ENCODE measurements at regions not wholly inside any gene's neighbourhood (a gene's known extent, or its start where the extent isn't known, plus 50 kb on each side); places are given as distances from the start of the nearest gene placed in this dataset.

DNA sequence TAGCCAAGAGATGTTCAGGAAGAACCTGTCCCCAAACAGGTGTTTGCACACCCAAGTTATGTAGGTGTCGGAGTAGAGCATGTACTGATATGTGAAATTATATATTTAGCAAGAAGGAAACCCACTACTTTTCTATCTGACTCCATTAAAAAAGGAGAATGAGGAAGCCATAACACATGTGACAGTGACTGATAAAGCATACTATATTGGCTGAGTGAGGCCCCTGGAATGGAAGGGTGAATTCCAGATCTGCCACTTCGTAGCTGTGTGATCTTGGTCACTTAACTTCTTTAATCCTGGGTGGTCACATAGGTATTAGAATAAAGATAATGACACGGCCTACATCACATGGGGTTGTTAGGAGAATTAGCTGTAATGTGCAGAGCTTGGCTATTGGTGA is 116.0 kb upstream of the MAN2A1 start:
- no peaks in the 10 kb centered on the region for H3K4me1 ChIP-seq (ENCODE audit: insufficient read depth, low read length)
- H3K9me3 ChIP-seq (ENCODE audit: control insufficient read depth in 1 of 2, insufficient read depth in 1 of 2, low read length in 2 of 2), result no peaks in the 10 kb centered on the region
- intact Hi-C loops (cut with DNase I, micrococcal nuclease), result no loop called here
- Mint-ChIP-seq H3K27ac (no peak overlapping the region), H3K4me3 (no peak overlapping the region), H3K4me1 (ENCODE audit: low read depth) (no peaks in the 10 kb centered on the region), H3K9me3 (no peaks in the 10 kb centered on the region), H3K27me3 (no peaks in the 10 kb centered on the region), H3K36me3 (ENCODE audit: low read depth) (no peaks in the 10 kb centered on the region)
- ATAC-seq (ENCODE audit: poor library complexity) (no peak), DNase-seq (no peak)
- H3K27me3 ChIP-seq (ENCODE audit: control insufficient read depth in 1 of 2, insufficient read depth in 2 of 2, low read length in 2 of 2), result no peaks in the 10 kb centered on the region
- POLR2A ChIA-PET, result no interaction called here
- CTCF ChIA-PET, result no interaction called here
- H3K4me3 ChIP-seq (ENCODE audit: low read length), result no peak overlapping the region
- TF ChIP-seq, protein P1, sequence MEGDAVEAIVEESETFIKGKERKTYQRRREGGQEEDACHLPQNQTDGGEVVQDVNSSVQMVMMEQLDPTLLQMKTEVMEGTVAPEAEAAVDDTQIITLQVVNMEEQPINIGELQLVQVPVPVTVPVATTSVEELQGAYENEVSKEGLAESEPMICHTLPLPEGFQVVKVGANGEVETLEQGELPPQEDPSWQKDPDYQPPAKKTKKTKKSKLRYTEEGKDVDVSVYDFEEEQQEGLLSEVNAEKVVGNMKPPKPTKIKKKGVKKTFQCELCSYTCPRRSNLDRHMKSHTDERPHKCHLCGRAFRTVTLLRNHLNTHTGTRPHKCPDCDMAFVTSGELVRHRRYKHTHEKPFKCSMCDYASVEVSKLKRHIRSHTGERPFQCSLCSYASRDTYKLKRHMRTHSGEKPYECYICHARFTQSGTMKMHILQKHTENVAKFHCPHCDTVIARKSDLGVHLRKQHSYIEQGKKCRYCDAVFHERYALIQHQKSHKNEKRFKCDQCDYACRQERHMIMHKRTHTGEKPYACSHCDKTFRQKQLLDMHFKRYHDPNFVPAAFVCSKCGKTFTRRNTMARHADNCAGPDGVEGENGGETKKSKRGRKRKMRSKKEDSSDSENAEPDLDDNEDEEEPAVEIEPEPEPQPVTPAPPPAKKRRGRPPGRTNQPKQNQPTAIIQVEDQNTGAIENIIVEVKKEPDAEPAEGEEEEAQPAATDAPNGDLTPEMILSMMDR (IDR thresholded peaks at IDR 0.05), result no peak
- H3K36me3 ChIP-seq (ENCODE audit: insufficient read depth, low read length), result no peaks in the 10 kb centered on the region
- H3K27ac ChIP-seq (ENCODE audit: low read depth in 1 of 2, low read length in 2 of 2), result no peak overlapping the region

DNA sequence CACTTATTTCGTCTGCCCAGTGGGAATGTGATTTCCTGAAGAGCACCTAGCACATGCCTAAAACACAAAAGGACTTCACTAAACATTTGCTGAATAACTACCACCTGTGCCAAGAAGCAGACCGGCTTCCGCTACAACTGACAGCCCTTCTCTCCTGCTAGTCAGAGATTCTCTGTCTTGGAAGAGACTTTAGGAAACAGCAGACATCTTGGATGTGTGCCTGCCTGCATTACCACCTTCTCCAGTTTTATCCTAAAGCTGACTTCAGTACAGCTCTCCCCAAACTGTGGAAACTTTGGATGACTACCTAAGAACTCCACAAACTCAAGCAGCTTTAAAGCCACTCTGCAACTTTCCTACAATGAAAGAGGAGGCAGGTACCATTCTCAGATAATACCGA is 116.5 kb upstream of the MAN2A1 start:
- ATAC-seq (ENCODE audit: poor library complexity), result no peak
- H3K4me3 ChIP-seq (ENCODE audit: low read length), result no peak overlapping the region
- Mint-ChIP-seq H3K36me3 (ENCODE audit: low read depth) (no peaks in the 10 kb centered on the region), H3K9me3 (no peaks in the 10 kb centered on the region), H3K4me1 (ENCODE audit: low read depth) (no peaks in the 10 kb centered on the region), H3K27me3 (no peaks in the 10 kb centered on the region), H3K4me3 (no peak overlapping the region), H3K27ac (no peak overlapping the region)
- POLR2A ChIA-PET, result no interaction called here
- TF ChIP-seq, protein P1 (IDR thresholded peaks at IDR 0.05), result no peak
- H3K9me3 ChIP-seq (ENCODE audit: control insufficient read depth in 1 of 2, insufficient read depth in 1 of 2, low read length in 2 of 2), result no peaks in the 10 kb centered on the region
- no peak for DNase-seq
- intact Hi-C loops (cut with DNase I, micrococcal nuclease), result no loop called here
- CTCF ChIA-PET, result no interaction called here
- no peaks in the 10 kb centered on the region for H3K4me1 ChIP-seq (ENCODE audit: insufficient read depth, low read length)
- H3K27me3 ChIP-seq (ENCODE audit: control insufficient read depth in 1 of 2, insufficient read depth in 2 of 2, low read length in 2 of 2), result no peaks in the 10 kb centered on the region
- H3K36me3 ChIP-seq (ENCODE audit: insufficient read depth, low read length), result no peaks in the 10 kb centered on the region
- H3K27ac ChIP-seq (ENCODE audit: low read depth in 1 of 2, low read length in 2 of 2), result no peak overlapping the region

- H3K27me3 Mint-ChIP-seq, result no peaks in the 10 kb centered on the region
- DNase-seq, result no peak
- CTCF ChIA-PET, result no interaction called here
These were observed 117.9 kb upstream of the MAN2A1 start for GRCh38 chr5:109571785-109572184.

More at GRCh38 chr5:109571785-109572184, 117.9 kb upstream of the MAN2A1 start:
- Histone ChIP-seq H3K27ac (ENCODE audit: low read depth in 1 of 2, low read length in 2 of 2) (no peak overlapping the region), H3K27me3 (ENCODE audit: control insufficient read depth in 1 of 2, insufficient read depth in 2 of 2, low read length in 2 of 2) (no peaks in the 10 kb centered on the region), H3K36me3 (ENCODE audit: insufficient read depth, low read length) (no peaks in the 10 kb centered on the region), H3K9me3 (ENCODE audit: control insufficient read depth in 1 of 2, insufficient read depth in 1 of 2, low read length in 2 of 2) (no peaks in the 10 kb centered on the region), H3K4me1 (ENCODE audit: insufficient read depth, low read length) (no peaks in the 10 kb centered on the region), H3K4me3 (ENCODE audit: low read length) (no peak overlapping the region)
- POLR2A ChIA-PET, result no interaction called here
- intact Hi-C loops (cut with DNase I, micrococcal nuclease), result no loop called here
- H3K9me3 Mint-ChIP-seq, result no peaks in the 10 kb centered on the region
- H3K4me1 Mint-ChIP-seq (ENCODE audit: low read depth), result no peaks in the 10 kb centered on the region
- H3K4me3 Mint-ChIP-seq, result no peak overlapping the region
- no peak for ATAC-seq (ENCODE audit: poor library complexity)
- H3K27ac Mint-ChIP-seq, result no peak overlapping the region
- TF ChIP-seq, protein P1 (IDR thresholded peaks at IDR 0.05), result no peak
- no peaks in the 10 kb centered on the region for H3K36me3 Mint-ChIP-seq (ENCODE audit: low read depth)
